GM21515 (cell line): ENCODE measurements at regions not wholly inside any gene's neighbourhood (a gene's known extent, or its start where the extent isn't known, plus 50 kb on each side); places are given as distances from the start of the nearest gene placed in this dataset.
"Not testable (repeated sequence)": the region's sequence is repeated elsewhere in the genome, so short reads cannot be mapped to it uniquely, and the experiment has no call there.

Experiments
- ATAC-seq: cut with Tn5 transposase; IDR thresholded peaks from one replicate; pipeline ENCODE4 v1.9.1; 2021; ENCODE audit not compliant: unreplicated experiment

GRCh38 chr4:77220828-77221613 is 64.0 kb downstream of the CCNG2 start:
- ATAC-seq = no peak

GRCh38 chr4:77225022-77225421 is 68.0 kb downstream of the CCNG2 start:
- ATAC-seq = no peak

- ATAC-seq = no peak
These were observed 70.1 kb downstream of the CCNG2 start for GRCh38 chr4:77226939-77227705.

- no peak for ATAC-seq
These were observed 72.4 kb downstream of the CCNG2 start for GRCh38 chr4:77229433-77229832.

- ATAC-seq = no peak
These were observed 75.6 kb downstream of the CCNG2 start for GRCh38 chr4:77232653-77233052.

DNA sequence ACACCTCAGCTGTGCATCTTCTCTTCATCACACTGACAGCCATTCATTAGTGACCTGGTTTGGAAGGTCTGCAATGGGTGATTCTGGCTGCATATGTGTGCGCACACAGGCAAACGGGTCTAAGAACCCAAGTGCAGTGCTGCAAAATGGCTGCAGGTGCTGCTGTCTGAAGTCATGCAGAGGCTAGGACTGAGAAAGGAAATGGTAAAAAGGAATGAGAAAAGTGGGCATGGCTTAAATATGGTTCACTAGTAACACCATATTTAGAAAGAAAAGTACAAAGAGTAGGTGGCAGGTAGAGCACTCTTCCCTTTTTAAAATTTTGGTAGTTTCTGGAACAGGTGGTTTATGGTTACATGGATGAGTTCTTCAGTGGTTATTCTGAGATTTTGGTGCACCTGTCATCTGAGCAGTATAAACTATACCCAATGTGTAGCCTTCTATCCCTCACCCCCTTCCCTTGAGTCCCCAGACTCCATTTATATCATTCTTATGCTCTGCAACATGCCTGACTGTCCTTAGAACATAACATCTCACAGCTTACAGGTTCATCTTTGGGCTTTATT is 78.4 kb downstream of the CCNG2 start:
- ATAC-seq = peak; percentile 50

DNA sequence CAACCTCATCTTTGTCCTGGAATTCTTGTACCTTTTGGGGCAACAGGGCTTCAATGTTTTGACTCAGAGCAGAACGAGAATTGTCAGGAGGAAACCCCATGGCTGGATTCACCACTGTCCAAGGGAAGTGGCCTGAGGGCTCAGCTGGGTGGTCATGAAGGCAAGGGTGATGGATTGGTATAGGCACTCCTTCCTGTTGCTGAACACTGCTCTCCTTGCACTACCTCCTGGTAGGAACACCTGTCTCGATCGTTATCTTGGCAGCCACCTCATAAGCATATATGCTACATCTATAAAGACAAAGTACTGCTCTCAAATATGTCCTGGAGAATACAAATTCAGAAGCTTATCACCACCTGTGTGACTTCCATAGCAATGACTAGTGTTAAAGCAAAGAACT is 79.8 kb downstream of the CCNG2 start:
- ATAC-seq = no peak

DNA sequence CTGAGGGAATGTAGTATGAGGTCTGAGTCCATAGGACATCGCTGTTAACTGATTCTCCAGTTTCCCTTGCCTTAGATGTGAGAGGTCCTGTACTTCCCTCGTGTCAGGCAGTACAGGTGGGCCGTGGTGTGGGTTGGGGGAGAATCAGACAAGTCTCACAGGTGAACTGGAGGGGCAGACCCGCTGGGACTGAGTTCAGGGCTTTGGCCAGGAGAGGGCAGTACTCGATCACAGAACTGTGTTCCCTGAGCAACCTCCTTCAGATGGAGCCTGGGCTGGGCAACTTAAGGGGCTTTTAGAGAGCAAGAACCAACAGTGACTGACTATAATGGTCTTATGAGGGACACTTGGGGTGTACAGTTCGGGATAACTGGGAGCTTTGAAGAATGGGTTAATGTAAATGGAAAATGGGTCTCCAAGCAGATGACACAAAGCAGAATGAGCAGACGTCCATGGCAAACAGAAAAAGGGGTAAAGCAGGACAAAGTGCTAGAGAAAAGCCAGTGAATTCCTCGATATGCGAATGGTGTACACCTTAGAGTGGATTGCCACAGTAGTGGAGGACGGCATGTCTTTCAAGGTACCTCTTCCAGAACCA is 83.6 kb downstream of the CCNG2 start:
- peak; percentile 89 for ATAC-seq

DNA sequence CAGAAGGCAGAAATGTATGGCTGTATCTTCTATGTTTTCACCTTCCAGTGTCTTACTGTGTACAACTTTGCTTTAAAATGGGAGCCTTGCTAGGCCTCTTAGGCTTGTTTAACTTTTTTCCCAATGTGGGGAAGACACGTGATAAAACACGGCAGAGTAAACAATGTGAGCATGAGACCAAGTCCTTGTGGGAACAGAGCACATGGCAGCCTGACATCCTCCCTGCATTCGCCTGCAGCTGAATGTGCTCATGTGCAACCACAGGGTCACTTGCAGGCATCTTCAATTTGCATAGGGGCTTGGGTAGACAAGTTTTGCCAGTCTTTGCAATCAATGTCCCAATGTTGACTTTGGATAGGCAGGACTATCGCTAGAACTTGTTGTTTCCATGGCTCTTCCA is 91.8 kb downstream of the CCNG2 start:
- no peak for ATAC-seq

- no peak for ATAC-seq
These were observed 94.7 kb downstream of the CCNG2 start for GRCh38 chr4:77251751-77252150.

DNA sequence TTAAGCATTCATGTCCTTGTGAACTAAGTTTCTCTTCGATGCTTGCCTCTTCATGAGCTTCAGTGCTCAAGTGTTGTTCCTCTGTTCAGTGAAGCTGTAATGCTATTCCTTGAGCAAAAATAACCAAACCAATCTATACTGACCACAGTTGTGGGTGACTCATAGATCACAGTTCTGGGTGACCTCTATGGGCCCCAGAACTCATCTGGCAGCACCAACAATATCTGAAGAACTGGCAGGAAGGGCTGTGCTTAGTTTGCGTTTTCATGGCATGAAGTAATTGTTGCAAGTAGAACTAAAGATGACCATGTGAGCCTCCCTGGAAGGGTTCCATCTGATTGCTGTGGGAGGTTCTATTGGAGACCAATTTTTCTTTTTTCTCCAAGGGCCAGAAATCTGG is 106.2 kb downstream of the CCNG2 start:
- no peak for ATAC-seq

DNA sequence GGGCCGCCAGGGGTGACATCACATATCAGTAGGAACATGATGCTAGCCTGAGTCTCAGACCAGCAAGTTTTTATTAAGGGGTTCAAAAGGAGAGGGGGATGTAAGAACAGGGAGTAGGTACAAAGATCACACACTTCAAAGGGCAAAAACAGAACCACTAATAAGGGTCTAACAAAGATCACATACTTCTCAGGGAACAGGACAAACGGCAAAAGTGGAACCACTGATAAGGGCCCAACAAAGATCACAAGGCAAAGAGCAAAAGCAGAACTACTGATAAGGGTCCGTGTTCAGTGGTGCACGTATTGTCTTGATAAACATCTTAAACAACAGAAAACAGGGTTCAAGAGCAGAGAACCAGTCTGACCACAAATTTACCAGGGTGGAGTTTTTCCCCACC is 107.0 kb downstream of the CCNG2 start:
- ATAC-seq = not testable (repeated sequence)

DNA sequence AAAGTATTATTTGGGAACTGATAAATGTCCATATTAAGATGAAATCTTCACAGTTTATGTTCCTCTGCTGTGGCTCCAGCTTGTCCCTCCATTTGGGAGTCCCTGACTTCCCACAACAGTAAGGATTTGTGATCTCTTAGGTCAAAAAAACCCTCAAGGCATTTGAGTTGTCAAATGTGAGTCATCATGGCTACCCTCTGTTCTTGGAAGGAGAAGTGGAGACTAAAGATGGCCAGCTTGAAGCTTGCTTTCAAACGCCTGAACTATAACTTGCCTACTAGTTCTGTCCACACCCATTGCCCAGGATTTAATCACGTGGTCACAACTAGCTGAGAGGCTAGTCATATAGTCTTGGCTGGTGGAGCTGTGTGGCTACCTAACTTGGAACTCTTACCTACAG is 107.8 kb downstream of the CCNG2 start:
- ATAC-seq = no peak

GRCh38 chr4:77268108-77268507 is 111.1 kb downstream of the CCNG2 start:
- ATAC-seq = no peak

DNA sequence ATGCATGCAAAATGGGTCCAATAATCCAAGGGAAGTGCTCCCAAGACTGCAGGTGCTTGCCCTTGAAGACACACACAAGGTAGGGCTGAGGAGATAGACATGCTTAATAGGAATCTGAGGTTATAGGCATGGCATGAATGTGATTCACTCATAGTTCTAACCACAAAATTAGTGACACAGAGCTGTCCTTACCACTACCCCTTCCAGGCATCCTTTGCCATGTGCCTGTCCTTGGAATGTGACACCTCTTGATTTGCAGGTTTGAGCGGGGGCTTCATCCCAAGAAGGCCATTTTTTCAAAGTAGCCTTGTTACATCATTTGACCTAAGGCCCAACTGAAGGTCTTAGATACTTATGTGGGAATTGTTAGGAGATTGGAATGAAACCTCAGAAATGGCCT is 112.5 kb downstream of the CCNG2 start:
- no peak for ATAC-seq

- no peak for ATAC-seq
These were observed 116.4 kb downstream of the CCNG2 start for GRCh38 chr4:77273412-77273811.

GRCh38 chr4:77279114-77279513 is 122.1 kb downstream of the CCNG2 start:
- not testable (repeated sequence) for ATAC-seq

- no peak for ATAC-seq
These were observed 125.3 kb downstream of the CCNG2 start for GRCh38 chr4:77282305-77282704.

- no peak for ATAC-seq
These were observed 127.0 kb downstream of the CCNG2 start for GRCh38 chr4:77284036-77284435.

DNA sequence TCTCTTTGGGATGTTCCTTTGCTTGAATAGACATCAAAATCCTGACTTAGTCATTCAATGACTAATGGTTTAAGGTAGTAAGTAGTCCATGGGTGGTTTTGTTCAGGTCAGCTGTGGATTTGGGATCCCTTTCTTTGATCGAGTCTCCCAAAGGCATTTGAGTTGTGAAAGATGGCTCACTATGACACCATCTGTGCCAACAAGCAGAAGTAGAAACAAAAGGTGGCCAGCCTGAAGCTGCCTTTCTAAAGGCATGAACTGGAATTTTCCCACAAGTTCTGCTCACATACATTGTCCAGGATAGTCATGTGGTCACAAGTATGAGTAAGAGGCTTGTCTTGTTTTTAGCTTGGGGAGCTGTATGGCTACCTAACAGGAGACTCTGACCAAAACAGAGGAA is 129.9 kb downstream of the CCNG2 start:
- ATAC-seq = no peak

- no peak for ATAC-seq
These were observed 136.4 kb downstream of the CCNG2 start for GRCh38 chr4:77293426-77293825.

DNA sequence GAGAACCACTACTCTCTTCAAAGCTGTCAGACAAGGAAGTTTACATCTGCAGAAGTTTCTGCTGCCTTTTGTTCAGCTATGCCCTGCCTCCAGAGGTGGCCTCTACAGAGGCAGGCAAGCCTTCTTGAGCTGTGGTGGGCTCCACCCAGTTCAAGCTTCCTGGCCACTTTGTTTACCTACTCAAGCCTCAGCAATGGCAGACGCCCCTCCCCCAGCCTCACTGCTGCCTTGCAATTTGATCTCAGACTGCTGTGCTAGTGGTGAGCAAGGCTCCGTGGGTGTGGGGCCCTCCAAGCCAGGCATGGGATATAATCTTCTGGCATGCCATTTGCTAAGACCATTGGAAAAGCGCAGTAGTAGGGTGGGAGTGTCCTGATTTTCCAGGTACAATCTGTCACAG is 144.0 kb downstream of the CCNG2 start:
- not testable (repeated sequence) for ATAC-seq
